ENCODE measurements at regions not wholly inside any gene's neighbourhood (a gene's known extent, or its start where the extent isn't known, plus 50 kb on each side); places are given as distances from the start of the nearest gene placed in this dataset.

GRCh38 chr16:17529982-17530760, 59.4 kb upstream of the XYLT1 start:
- no peak for DNase-seq

GRCh38 chr16:17526956-17527937, 56.5 kb upstream of the XYLT1 start:
- DNase-seq = no peak

- no peak for DNase-seq
Observed at GRCh38 chr16:17524656-17525055, 53.9 kb upstream of the XYLT1 start.

GRCh38 chr16:17520561-17520960, 49.8 kb upstream of the XYLT1 start:
- DNase-seq = no peak

Data from DMS79 (cell line).